Fibroblast of villous mesenchyme (primary cell): ENCODE measurements at regions not wholly inside any gene's neighbourhood (a gene's known extent, or its start where the extent isn't known, plus 50 kb on each side); places are given as distances from the start of the nearest gene placed in this dataset.

ENCODE experiments used
- DNase-seq: peaks from one replicate; pipeline ENCODE4 v3.0.0-alpha.2; 2010; ENCODE audit warnings: low read depth
- H3K4me3 ChIP-seq: 2 replicates; pipeline ENCODE4 v1.5.1; 2011; ENCODE audit warnings: low read depth, mild to moderate bottlenecking, low read length
- CTCF ChIP-seq: IDR thresholded peaks from 2 replicates; pipeline ENCODE4 v1.5.1; 2012; ENCODE audit warnings: low read depth, mild to moderate bottlenecking, low read length; ENCODE audit not compliant: insufficient read depth

GRCh38 chr4:108400309-108400708, 220.1 kb upstream of the RPL34 start:
- H3K4me3 ChIP-seq, result no peak overlapping the region
- TF ChIP-seq CTCF, result no peak
- no peak for DNase-seq

GRCh38 chr4:108399610-108400265, 220.6 kb upstream of the RPL34 start:
- DNase-seq, result no peak
- no peak for TF ChIP-seq CTCF
- H3K4me3 ChIP-seq, result no peak overlapping the region

- TF ChIP-seq CTCF, result no peak
- DNase-seq, result no peak
- no peak overlapping the region for H3K4me3 ChIP-seq
These were observed 221.5 kb upstream of the RPL34 start for GRCh38 chr4:108398836-108399235.

GRCh38 chr4:108398316-108398715, 222.1 kb upstream of the RPL34 start:
- no peak for DNase-seq
- TF ChIP-seq CTCF, result no peak
- no peak overlapping the region for H3K4me3 ChIP-seq

GRCh38 chr4:108397850-108398249, 222.5 kb upstream of the RPL34 start:
- H3K4me3 ChIP-seq, result no peak overlapping the region
- no peak for DNase-seq
- TF ChIP-seq CTCF, result no peak

GRCh38 chr4:108396900-108397497, 223.4 kb upstream of the RPL34 start:
- DNase-seq, result no peak
- H3K4me3 ChIP-seq, result no peak overlapping the region
- no peak for TF ChIP-seq CTCF

- DNase-seq, result no peak
- no peak for TF ChIP-seq CTCF
- H3K4me3 ChIP-seq, result no peak overlapping the region
These were observed 224.6 kb upstream of the RPL34 start for GRCh38 chr4:108395786-108396185.
